Caco-2 (cell line): ENCODE measurements at regions not wholly inside any gene's neighbourhood (a gene's known extent, or its start where the extent isn't known, plus 50 kb on each side); places are given as distances from the start of the nearest gene placed in this dataset.

Experiments used
- BruUV-seq: library from RNA; stranded (reverse); fragments of 400-500 nt; replicated peaks from 2 replicates; lab custom pipeline; 2021; lab: Mats Ljungman, UMichigan
- CTCF ChIA-PET: fragments of 300-600 bp; sonication (Branson Sonifier 250); formaldehyde crosslinking; loops from one replicate; lab custom pipeline; 2022; ENCODE audit warnings: antibody characterized with exemption; lab: Charles Lee
- POLR2A ChIA-PET: fragments of 300-600 bp; sonication (Branson Sonifier 250); formaldehyde crosslinking; loops from one replicate; lab custom pipeline; 2022; ENCODE audit warnings: antibody characterized with exemption; lab: Charles Lee
- DNase-seq, 2 experiments: peaks; one replicate each; pipeline versions ENCODE4 v3.0.0 to v3.0.0-alpha.2; 2020 to 2022
- H3K27me3 ChIP-seq: replicated peaks from 2 replicates; pipeline ENCODE4 v1.6.0; 2011; ENCODE audit warnings: low read length; ENCODE audit not compliant: control insufficient read depth, insufficient read depth
- H3K36me3 ChIP-seq: 2 replicates; pipeline ENCODE4 v1.5.1; 2011; ENCODE audit warnings: low read length; ENCODE audit not compliant: control insufficient read depth, insufficient read depth
- H3K4me1 ChIP-seq: fragments of 250-450 bp; sonication (Bioruptor Pico); 2 replicates; pipeline ENCODE4 v1.5.1; 2020; ENCODE audit warnings: mild to moderate bottlenecking
- H3K4me3 ChIP-seq: 2 replicates; pipeline ENCODE4 v1.5.1; 2011; ENCODE audit warnings: low read depth, mild to moderate bottlenecking, control low read depth, low read length
- H3K9me3 ChIP-seq: fragments of 250-450 bp; sonication (Bioruptor Pico); 2 replicates; pipeline ENCODE4 v1.5.1; 2020; ENCODE audit warnings: mild to moderate bottlenecking, moderate library complexity
- H3K27ac Mint-ChIP-seq: one replicate; pipeline ENCODE4 v1.8.0; 2022; ENCODE audit warnings: mixed read lengths; ENCODE audit not compliant: unreplicated experiment
- H3K27me3 Mint-ChIP-seq: one replicate; pipeline ENCODE4 v1.8.0; 2022; ENCODE audit warnings: mixed read lengths; ENCODE audit not compliant: insufficient read depth, unreplicated experiment
- H3K36me3 Mint-ChIP-seq: one replicate; pipeline ENCODE4 v1.8.0; 2022; ENCODE audit warnings: mild to moderate bottlenecking, mixed read lengths; ENCODE audit not compliant: insufficient read depth, unreplicated experiment
- H3K4me1 Mint-ChIP-seq: one replicate; pipeline ENCODE4 v1.8.0; 2022; ENCODE audit warnings: low read depth, mixed read lengths; ENCODE audit not compliant: unreplicated experiment
- H3K4me3 Mint-ChIP-seq: one replicate; pipeline ENCODE4 v1.8.0; 2022; ENCODE audit warnings: mild to moderate bottlenecking, moderate library complexity, mixed read lengths; ENCODE audit not compliant: unreplicated experiment
- H3K9me3 Mint-ChIP-seq: one replicate; pipeline ENCODE4 v1.8.0; 2022; ENCODE audit warnings: mixed read lengths; ENCODE audit not compliant: unreplicated experiment
- intact Hi-C: fragments of 100-400 bp; cut with micrococcal nuclease; formaldehyde crosslinking; loops from one replicate; pipeline ENCODE4 v1.10.0; 2022; ENCODE audit not compliant: unreplicated experiment
- TF ChIP-seq, protein P1 (sequence below), 2 experiments: fragments of 200-600 bp in 1 of 2; IDR thresholded peaks; 1 replicate in 1 of 2; 2 replicates in 1 of 2; pipeline versions ENCODE4 v1.5.1 to v1.8.0; 2011 to 2022; ENCODE audit warnings: antibody characterized with exemption in 1 of 2, control low read depth in 1 of 2, inconsistent platforms in 1 of 2, low read depth in 1 of 2, low read length in 1 of 2, mild to moderate bottlenecking in 1 of 2, moderate library complexity in 1 of 2; ENCODE audit not compliant: insufficient read depth in 1 of 2, severe bottlenecking in 1 of 2, unreplicated experiment in 1 of 2

DNA sequence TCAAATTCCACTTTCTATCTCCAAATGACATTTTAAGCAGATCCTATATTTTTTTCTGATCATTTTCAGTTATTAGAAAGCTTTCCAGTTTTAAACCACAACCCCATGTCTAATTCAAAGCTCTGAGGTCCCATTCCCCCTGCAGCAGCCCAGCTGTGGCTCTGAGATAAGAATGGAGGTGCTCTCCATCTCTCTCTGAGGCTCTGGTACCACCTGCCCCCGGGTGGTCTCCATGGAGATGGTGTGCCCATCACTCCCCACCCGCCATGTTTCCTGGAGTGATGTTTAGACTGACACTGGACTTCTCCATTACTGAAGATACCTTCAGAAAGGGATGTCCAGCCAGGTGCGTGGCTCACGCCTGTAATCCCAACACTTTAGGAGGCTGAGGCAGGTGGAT is 68.1 kb upstream of the SEC14L1 start:
- Mint-ChIP-seq H3K27me3 (peaks cover 21% of the 10 kb centered on the region), H3K4me1 (peaks cover 7% of the 10 kb centered on the region), H3K4me3 (no peak overlapping the region), H3K27ac (no peak overlapping the region), H3K36me3 (no peaks in the 10 kb centered on the region), H3K9me3 (no peaks in the 10 kb centered on the region)
- no peak for DNase-seq
- ChIA-PET POLR2A (no interaction called here), CTCF (no interaction called here)
- no TSS peak for BruUV-seq
- intact Hi-C loops, result no loop called here
- Histone ChIP-seq H3K4me3 (no peak overlapping the region), H3K4me1 (no peaks in the 10 kb centered on the region), H3K9me3 (no peaks in the 10 kb centered on the region), H3K27me3 (0 out of 2 replicates have a peak, but pooled peaks cover 1% of the 10 kb centered on the region), H3K36me3 (no peaks in the 10 kb centered on the region)
- TF ChIP-seq, protein P1, sequence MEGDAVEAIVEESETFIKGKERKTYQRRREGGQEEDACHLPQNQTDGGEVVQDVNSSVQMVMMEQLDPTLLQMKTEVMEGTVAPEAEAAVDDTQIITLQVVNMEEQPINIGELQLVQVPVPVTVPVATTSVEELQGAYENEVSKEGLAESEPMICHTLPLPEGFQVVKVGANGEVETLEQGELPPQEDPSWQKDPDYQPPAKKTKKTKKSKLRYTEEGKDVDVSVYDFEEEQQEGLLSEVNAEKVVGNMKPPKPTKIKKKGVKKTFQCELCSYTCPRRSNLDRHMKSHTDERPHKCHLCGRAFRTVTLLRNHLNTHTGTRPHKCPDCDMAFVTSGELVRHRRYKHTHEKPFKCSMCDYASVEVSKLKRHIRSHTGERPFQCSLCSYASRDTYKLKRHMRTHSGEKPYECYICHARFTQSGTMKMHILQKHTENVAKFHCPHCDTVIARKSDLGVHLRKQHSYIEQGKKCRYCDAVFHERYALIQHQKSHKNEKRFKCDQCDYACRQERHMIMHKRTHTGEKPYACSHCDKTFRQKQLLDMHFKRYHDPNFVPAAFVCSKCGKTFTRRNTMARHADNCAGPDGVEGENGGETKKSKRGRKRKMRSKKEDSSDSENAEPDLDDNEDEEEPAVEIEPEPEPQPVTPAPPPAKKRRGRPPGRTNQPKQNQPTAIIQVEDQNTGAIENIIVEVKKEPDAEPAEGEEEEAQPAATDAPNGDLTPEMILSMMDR (IDR thresholded peaks at IDR 0.05; ENCODE audit: insufficient read depth in 1 of 2, low read depth in 1 of 2, low read length in 1 of 2, severe bottlenecking in 1 of 2, unreplicated experiment in 1 of 2), result no peak

DNA sequence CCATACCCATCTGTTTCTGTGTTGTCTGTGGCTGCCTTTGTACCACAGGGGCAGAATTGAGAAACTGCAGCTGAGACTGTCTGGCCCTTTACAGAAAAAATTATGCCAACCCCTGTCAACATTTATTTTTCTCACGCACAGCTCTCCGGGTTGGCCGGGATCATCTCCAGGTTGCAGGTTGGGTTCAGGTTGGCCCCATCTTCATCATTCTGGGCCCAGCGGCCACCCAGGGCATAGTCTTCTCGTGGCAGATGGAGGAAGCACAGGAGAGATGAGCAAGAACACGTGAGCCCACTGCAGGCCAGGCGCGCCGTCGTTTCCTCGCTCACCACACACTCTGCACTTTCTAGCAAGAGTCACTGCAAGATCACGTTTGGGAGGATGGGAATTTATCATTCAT is 66.1 kb upstream of the SEC14L1 start:
- Mint-ChIP-seq H3K27me3 (peaks cover 19% of the 10 kb centered on the region), H3K9me3 (no peaks in the 10 kb centered on the region), H3K36me3 (no peaks in the 10 kb centered on the region), H3K27ac (no peak overlapping the region), H3K4me3 (no peak overlapping the region), H3K4me1 (peaks cover 7% of the 10 kb centered on the region)
- Histone ChIP-seq H3K27me3 (no peaks in the 10 kb centered on the region), H3K9me3 (no peaks in the 10 kb centered on the region), H3K4me3 (no peak overlapping the region), H3K4me1 (no peaks in the 10 kb centered on the region), H3K36me3 (no peaks in the 10 kb centered on the region)
- ChIA-PET POLR2A (interaction anchor here (0.6 kb wide), 1 partner anchor 32 kb away, joined by 3 read pairs; no protein-coding TSS in a partner anchor), CTCF (interaction anchor here (0.6 to 0.7 kb wide), 2 partner anchors 14 to 156 kb away, joined by 3 read pairs; no protein-coding TSS in a partner anchor)
- no TSS peak for BruUV-seq
- no peak for DNase-seq
- TF ChIP-seq, protein P1 (IDR thresholded peaks at IDR 0.05; ENCODE audit: insufficient read depth in 1 of 2, low read depth in 1 of 2, low read length in 1 of 2, severe bottlenecking in 1 of 2, unreplicated experiment in 1 of 2), result no peak
- intact Hi-C loops, result no loop called here

DNA sequence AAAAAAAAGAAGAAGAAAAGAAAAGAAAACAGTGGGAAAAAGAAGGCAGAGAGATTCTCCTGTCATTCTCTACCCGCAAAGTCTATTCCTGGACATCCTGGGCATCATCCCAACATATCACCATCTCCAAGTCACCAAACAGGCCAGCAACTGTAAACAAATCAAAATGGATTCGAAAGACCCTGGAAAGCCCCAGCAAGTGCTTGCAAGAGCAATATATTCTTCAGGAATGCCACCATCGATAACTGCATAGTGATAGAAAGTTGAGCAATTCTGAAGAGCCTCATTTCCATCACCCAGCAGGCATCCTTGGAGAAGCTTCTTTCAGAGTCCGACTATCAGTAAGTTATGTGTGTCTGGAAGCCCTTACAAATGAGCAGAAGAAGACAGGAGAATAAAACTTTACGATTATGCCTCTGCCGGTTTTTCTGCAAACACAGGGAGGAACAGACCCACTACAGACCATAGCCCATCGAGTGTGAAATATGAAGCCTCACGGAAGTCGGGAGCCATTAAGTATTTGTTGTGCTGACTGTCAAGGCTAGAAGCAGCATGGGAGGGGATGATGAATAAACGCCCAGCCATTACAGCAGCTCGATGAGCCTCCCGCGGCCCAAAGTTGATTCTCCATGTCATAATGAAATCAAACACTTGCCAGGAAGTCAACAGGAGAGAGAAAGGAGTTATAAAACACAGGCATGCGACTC is 64.5 kb upstream of the SEC14L1 start:
- no peaks in the 10 kb centered on the region for H3K27me3 ChIP-seq
- H3K4me1 ChIP-seq, result no peaks in the 10 kb centered on the region
- Mint-ChIP-seq H3K27me3 (peaks cover 19% of the 10 kb centered on the region), H3K4me3 (peak overlapping the region; percentile 64), H3K9me3 (no peaks in the 10 kb centered on the region), H3K4me1 (peaks cover 7% of the 10 kb centered on the region), H3K27ac (peak overlapping the region; percentile 24), H3K36me3 (no peaks in the 10 kb centered on the region)
- intact Hi-C loops, result no loop called here
- no TSS peak for BruUV-seq
- DNase-seq, result no peak
- H3K9me3 ChIP-seq, result no peaks in the 10 kb centered on the region
- TF ChIP-seq, protein P1 (IDR thresholded peaks at IDR 0.05; ENCODE audit: insufficient read depth in 1 of 2, low read depth in 1 of 2, low read length in 1 of 2, severe bottlenecking in 1 of 2, unreplicated experiment in 1 of 2), result no peak
- H3K4me3 ChIP-seq, result no peak overlapping the region
- no peaks in the 10 kb centered on the region for H3K36me3 ChIP-seq
- ChIA-PET POLR2A (no interaction called here), CTCF (interaction anchor here (0.5 to 1.1 kb wide), 3 partner anchors 20 to 197 kb away, joined by 3 read pairs; no protein-coding TSS in a partner anchor)
